ENCODE measurements at regions not wholly inside any gene's neighbourhood (a gene's known extent, or its start where the extent isn't known, plus 50 kb on each side); places are given as distances from the start of the nearest gene placed in this dataset.

- H3K4me1 ChIP-seq (ENCODE audit: control insufficient read depth, low read length) = peaks cover 8% of the 10 kb centered on the region
- H3K9me3 ChIP-seq (ENCODE audit: control insufficient read depth, insufficient read depth, low read length) = no peaks in the 10 kb centered on the region
- no peak for TF ChIP-seq CTCF (IDR thresholded peaks at IDR 0.05; ENCODE audit: low read depth, low read length, poor library complexity, severe bottlenecking)
- no peak overlapping the region for H3K27ac ChIP-seq (ENCODE audit: low read depth, low read length)
- H3K9me2 ChIP-seq (replicated peaks; ENCODE audit: control insufficient read depth, low read length) = no peaks in the 10 kb centered on the region
- peaks cover 91% of the 10 kb centered on the region for H3K79me2 ChIP-seq (ENCODE audit: control insufficient read depth, low read length)
- no peak overlapping the region for H3K4me3 ChIP-seq (ENCODE audit: low read length)
- no peak overlapping the region for H3K4me2 ChIP-seq (ENCODE audit: low read length)
- peaks cover 9% of the 10 kb centered on the region for H3K36me3 ChIP-seq (ENCODE audit: control insufficient read depth, low read length)
- H3F3A ChIP-seq (ENCODE audit: control insufficient read depth, insufficient read depth) = no peaks in the 10 kb centered on the region
- H4K20me1 ChIP-seq (ENCODE audit: control insufficient read depth, insufficient read depth, low read depth, low read length) = peaks cover 11% of the 10 kb centered on the region; the same call in 1 of the 2 replicates
- H3K27me3 ChIP-seq (ENCODE audit: control insufficient read depth, low read length) = no peaks in the 10 kb centered on the region
Measured at GRCh38 chr2:134137182-134137611, 116.7 kb upstream of the MGAT5 start.

GRCh38 chr2:134138115-134138514 is 115.8 kb upstream of the MGAT5 start:
- peaks cover 8% of the 10 kb centered on the region for H3K4me1 ChIP-seq (ENCODE audit: control insufficient read depth, low read length)
- H3K27ac ChIP-seq (ENCODE audit: low read depth, low read length) = no peak overlapping the region
- H3K9me2 ChIP-seq (replicated peaks; ENCODE audit: control insufficient read depth, low read length) = no peaks in the 10 kb centered on the region
- no peaks in the 10 kb centered on the region for H3K27me3 ChIP-seq (ENCODE audit: control insufficient read depth, low read length)
- peaks cover 6% of the 10 kb centered on the region; the same call in 1 of the 2 replicates for H3K36me3 ChIP-seq (ENCODE audit: control insufficient read depth, low read length)
- TF ChIP-seq EZH2phosphoT487 (IDR thresholded peaks at IDR 0.05; ENCODE audit: borderline replicate concordance, low read length) (no peak), CTCF (IDR thresholded peaks at IDR 0.05; ENCODE audit: low read depth, low read length, poor library complexity, severe bottlenecking) (no peak)
- no peak overlapping the region for H3K4me2 ChIP-seq (ENCODE audit: low read length)
- H3K4me3 ChIP-seq (ENCODE audit: low read length) = no peak overlapping the region
- peaks cover 91% of the 10 kb centered on the region for H3K79me2 ChIP-seq (ENCODE audit: control insufficient read depth, low read length)
- peaks cover 11% of the 10 kb centered on the region; the same call in 1 of the 2 replicates for H4K20me1 ChIP-seq (ENCODE audit: control insufficient read depth, insufficient read depth, low read depth, low read length)
- no peaks in the 10 kb centered on the region for H3F3A ChIP-seq (ENCODE audit: control insufficient read depth, insufficient read depth)
- no peaks in the 10 kb centered on the region for H3K9me3 ChIP-seq (ENCODE audit: control insufficient read depth, insufficient read depth, low read length)

- peaks cover 8% of the 10 kb centered on the region for H3K4me1 ChIP-seq (ENCODE audit: control insufficient read depth, low read length)
Measured at GRCh38 chr2:134139611-134140010, 114.3 kb upstream of the MGAT5 start.

More at GRCh38 chr2:134139611-134140010, 114.3 kb upstream of the MGAT5 start:
- Histone ChIP-seq H4K20me1 (ENCODE audit: control insufficient read depth, insufficient read depth, low read depth, low read length) (peaks cover 9% of the 10 kb centered on the region; the same call in 1 of the 2 replicates), H3K27ac (ENCODE audit: low read depth, low read length) (no peak overlapping the region), H3K4me2 (ENCODE audit: low read length) (no peak overlapping the region), H3K4me3 (ENCODE audit: low read length) (no peak overlapping the region), H3K9me2 (replicated peaks; ENCODE audit: control insufficient read depth, low read length) (no peaks in the 10 kb centered on the region), H3K36me3 (ENCODE audit: control insufficient read depth, low read length) (peaks cover 6% of the 10 kb centered on the region; the same call in 1 of the 2 replicates), H3F3A (ENCODE audit: control insufficient read depth, insufficient read depth) (no peaks in the 10 kb centered on the region), H3K79me2 (ENCODE audit: control insufficient read depth, low read length) (peaks cover 90% of the 10 kb centered on the region), H3K27me3 (ENCODE audit: control insufficient read depth, low read length) (no peaks in the 10 kb centered on the region), H3K9me3 (ENCODE audit: control insufficient read depth, insufficient read depth, low read length) (no peaks in the 10 kb centered on the region)
- no peak for TF ChIP-seq EZH2phosphoT487 (IDR thresholded peaks at IDR 0.05; ENCODE audit: borderline replicate concordance, low read length)
- no peak for TF ChIP-seq CTCF (IDR thresholded peaks at IDR 0.05; ENCODE audit: low read depth, low read length, poor library complexity, severe bottlenecking)

All from DOHH2 (cell line).